ENCODE measurements at regions not wholly inside any gene's neighbourhood (a gene's known extent, or its start where the extent isn't known, plus 50 kb on each side); places are given as distances from the start of the nearest gene placed in this dataset.

DNA sequence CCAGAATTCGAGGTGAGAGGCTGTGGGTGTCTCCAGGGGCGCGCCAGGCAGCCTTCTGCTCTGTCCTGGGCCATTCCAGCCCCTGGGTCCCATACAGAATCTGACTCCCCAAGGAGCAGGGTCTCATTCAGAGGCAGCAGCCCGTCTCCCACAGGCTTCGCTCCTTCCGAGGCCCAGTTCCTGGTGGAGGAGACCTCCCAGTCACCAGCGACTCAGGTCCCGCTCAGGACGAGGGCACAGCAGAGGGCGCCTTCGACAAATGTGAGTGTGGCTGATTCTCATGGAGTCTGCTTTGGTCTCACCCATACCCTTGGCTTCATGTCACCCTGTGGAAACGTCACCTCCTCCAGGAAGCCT is 81.8 kb upstream of the GPR26 start:
- Histone ChIP-seq H3K9ac (replicated peaks in 1 of 4; ENCODE audit: extremely low read depth in 1 of 4, low read depth in 3 of 4, low read length in 3 of 4) (no peak overlapping the region), H4K20me1 (replicated peaks in 1 of 2; ENCODE audit: control insufficient read depth in 1 of 2, insufficient read depth in 2 of 2, low read length in 2 of 2) (no peaks in the 10 kb centered on the region), H3K4ac (replicated peaks; ENCODE audit: insufficient read length, low read depth, low read length) (no peak overlapping the region), H3K27me3 (replicated peaks in 1 of 4; ENCODE audit: control insufficient read depth in 3 of 4, extremely low read depth in 1 of 4, insufficient read depth in 3 of 4, low read length in 3 of 4) (peaks cover 0 to 10% (median 2%) of the 10 kb centered on the region in 4 experiments; a peak in 4 of 7 replicates), H2AK5ac (ENCODE audit: low read depth, low read length) (no peak overlapping the region), H4K91ac (replicated peaks; ENCODE audit: insufficient read length, low read length) (peak overlapping the region; percentile 13), H3K27ac (ENCODE audit: low read depth, low read length) (no peak overlapping the region), H3K36me3 (ENCODE audit: control insufficient read depth in 2 of 4, insufficient read depth in 4 of 4, low read length in 3 of 4) (no peaks in the 10 kb centered on the region), H3K23me2 (ENCODE audit: low read depth, low read length) (no peaks in the 10 kb centered on the region; the same call in 1 of the 2 replicates), H2BK20ac (ENCODE audit: low read length) (0 out of 2 replicates have a peak overlapping the region, but pooled peaks have one; percentile 66), H4K8ac (ENCODE audit: extremely low read depth, insufficient read depth, low read length) (no peak overlapping the region), H2BK15ac (ENCODE audit: low read length) (peak overlapping the region; percentile 96), H3K79me2 (ENCODE audit: control insufficient read depth in 1 of 2, insufficient read depth in 2 of 2, low read length in 2 of 2) (no peaks in the 10 kb centered on the region), H3K79me1 (ENCODE audit: low read depth, low read length) (no peaks in the 10 kb centered on the region), H4K5ac (ENCODE audit: insufficient read length, low read depth, low read length) (no peak overlapping the region), H3K4me1 (replicated peaks in 1 of 4; ENCODE audit: control insufficient read depth in 3 of 4, insufficient read depth in 4 of 4, low read length in 3 of 4) (peaks cover 0 to 22% (median 13%) of the 10 kb centered on the region in 4 experiments; a peak in 6 of 7 replicates), H3K9me3 (ENCODE audit: insufficient read depth in 2 of 2, low read depth in 1 of 2, low read length in 1 of 2) (no peaks in the 10 kb centered on the region), H3K14ac (ENCODE audit: insufficient read length) (no peak overlapping the region), H2BK12ac (ENCODE audit: low read depth, low read length) (peak overlapping the region; percentile 53; the same call in 1 of the 2 replicates), H3K4me2 (ENCODE audit: insufficient read depth in 1 of 2, low read depth in 2 of 2, low read length in 2 of 2) (no peak overlapping the region), H3K56ac (replicated peaks; ENCODE audit: insufficient read length, low read depth, low read length) (no peak overlapping the region), H3K23ac (ENCODE audit: insufficient read length) (no peak overlapping the region), H2BK120ac (replicated peaks; ENCODE audit: low read depth, low read length) (no peak overlapping the region), H2BK5ac (ENCODE audit: low read depth, low read length) (no peak overlapping the region), H3K4me3 (ENCODE audit: extremely low read depth in 1 of 4, insufficient read depth in 2 of 4, low read depth in 3 of 4, low read length in 4 of 4) (no peak overlapping the region), H3K18ac (ENCODE audit: extremely low read depth, low read length) (peak overlapping the region; percentile 21; the same call in 1 of the 2 replicates), H2AFZ (ENCODE audit: low read length) (0 out of 2 replicates have a peak overlapping the region, but pooled peaks have one; percentile 69)
- peak; percentile 34 to 40; a peak in 3 of 4 replicates for TF ChIP-seq RAD21 (IDR thresholded peaks at IDR 0.05 in 1 of 2, conservative IDR thresholded peaks at IDR 0.05 in 1 of 2; ENCODE audit: low read depth in 2 of 2, low read length in 2 of 2)
- peak; percentile 28 to 46 (median 34) for TF ChIP-seq CTCF (IDR thresholded peaks at IDR 0.05; ENCODE audit: control extremely low read depth in 1 of 3, insufficient read depth in 1 of 3, low read depth in 1 of 3, low read length in 3 of 3)
- TF ChIP-seq SUZ12 (IDR thresholded peaks at IDR 0.05; ENCODE audit: low read length): no peak
- no peak for TF ChIP-seq EZH2 (IDR thresholded peaks at IDR 0.05; ENCODE audit: low read depth, low read length, severe bottlenecking)
- ChIA-PET CTCF (ENCODE audit: partially characterized antibody) (interaction anchor here (0.7 to 14.2 kb wide), 23 partner anchors 10 to 633 kb away, joined by 3 to 401 read pairs (median 4); partner anchors contain the start of gene GPR26), POLR2A (ENCODE audit: partially characterized antibody) (no interaction called here)
- DNase-seq (ENCODE audit: low read depth in 1 of 2, low spot score in 2 of 2) (peak in 1 of 2 experiments; percentile 54), FAIRE-seq (no peak)
- 93% methylated on average over 11 of the region's 12 CpGs; no CpG with 5 or more reads in 1 of the 2 experiments for WGBS, 2 experiments (ENCODE audit: extremely low coverage in 1 of 2, insufficient coverage in 1 of 2, insufficient read length in 1 of 2, insufficient replicate concordance in 2 of 2, low coverage in 1 of 2, low lambda C conversion rate in 2 of 2, missing lambda C conversion rate in 1 of 2)

Measured in H1 (cell line).